ENCODE measurements at regions not wholly inside any gene's neighbourhood (a gene's known extent, or its start where the extent isn't known, plus 50 kb on each side); places are given as distances from the start of the nearest gene placed in this dataset.
A peak's percentile ranks its signal among the peaks of the same experiment; 100 is the strongest.

GRCh38 chr6:87822011-87822410 is 120.0 kb upstream of the AKIRIN2 start (continued):
- TF ChIP-seq ZNF142 (CRISPR knock-in tag; IDR thresholded peaks at IDR 0.05) (no peak), TP53 (CRISPR knock-in tag; conservative IDR thresholded peaks at IDR 0.05) (no peak), TFAP4 (IDR thresholded peaks at IDR 0.05; ENCODE audit: borderline replicate concordance, low read depth) (peak; percentile 74), ZBTB2 (CRISPR knock-in tag; IDR thresholded peaks at IDR 0.05; ENCODE audit: low read depth) (no peak), NKX3-1 (CRISPR knock-in tag; IDR thresholded peaks at IDR 0.05) (0 out of 2 replicates have a peak, but pooled peaks have one; percentile 16), POLR2AphosphoS2 (IDR thresholded peaks at IDR 0.05; ENCODE audit: low read depth, low read length) (no peak), ZFP1 (CRISPR knock-in tag; IDR thresholded peaks at IDR 0.05) (0 out of 2 replicates have a peak, but pooled peaks have one; percentile 39), SMAD3 (CRISPR knock-in tag; IDR thresholded peaks at IDR 0.05) (0 out of 2 replicates have a peak, but pooled peaks have one; percentile 22), KDM5B (CRISPR knock-in tag; IDR thresholded peaks at IDR 0.05; ENCODE audit: borderline replicate concordance) (no peak), STAT5B (CRISPR knock-in tag; IDR thresholded peaks at IDR 0.05) (no peak), MLX (CRISPR knock-in tag; IDR thresholded peaks at IDR 0.05) (peak; percentile 47; the same call in 1 of the 2 replicates), LRRFIP1 (CRISPR knock-in tag; conservative IDR thresholded peaks at IDR 0.05) (no peak), MATR3 (CRISPR knock-in tag; IDR thresholded peaks at IDR 0.05) (no peak), FOXJ3 (CRISPR knock-in tag; IDR thresholded peaks at IDR 0.05; ENCODE audit: borderline replicate concordance) (peak; percentile 93; the same call in 1 of the 2 replicates), RARA (CRISPR knock-in tag; IDR thresholded peaks at IDR 0.05) (peak; percentile 81), SATB2 (CRISPR knock-in tag; IDR thresholded peaks at IDR 0.05) (no peak), MTERF4 (CRISPR knock-in tag; IDR thresholded peaks at IDR 0.05) (no peak)
